Pancreas (tissue), 10 donors: ENCODE measurements at regions not wholly inside any gene's neighbourhood (a gene's known extent, or its start where the extent isn't known, plus 50 kb on each side); places are given as distances from the start of the nearest gene placed in this dataset.

ENCODE experiments used
- ATAC-seq, 4 donors: fragments of 200-7000 bp; cut with Tn5 transposase; one replicate each; pipeline versions ENCODE4 v1.8.0 to v1.9.1; 2020; ENCODE audit warnings: mild to moderate bottlenecking in 4 of 4, moderate library complexity in 4 of 4
- DNase-seq, 6 donors: peaks; one replicate each; pipeline ENCODE4 v3.0.0-alpha.2; 2020
- FAIRE-seq: peaks from 2 replicates; lab custom pipeline; 2012; peaks lifted over from hg19 to GRCh38; lab: Jason Lieb, UNC
- H3K27ac ChIP-seq, 4 donors: fragments of 200-600 bp; sonication (generic); 1 replicate in 3 of 4; 2 replicates in 1 of 4; pipeline versions ENCODE4 v1.5.0 to v1.8.0; 2020
- H3K27me3 ChIP-seq, 4 donors: fragments of 200-600 bp; one replicate each; pipeline ENCODE4 v1.8.0; 2021
- H3K36me3 ChIP-seq, 3 donors: fragments of 200-600 bp; sonication (generic) in 1 of 3; one replicate each; pipeline versions ENCODE4 v1.5.0 to v1.8.0; 2020 to 2021
- H3K4me1 ChIP-seq, 3 donors: fragments of 200-600 bp; one replicate each; pipeline ENCODE4 v1.8.0; 2021
- H3K4me3 ChIP-seq, 4 donors: fragments of 200-600 bp; sonication (generic) in 2 of 4; one replicate each; pipeline versions ENCODE4 v1.5.0 to v1.8.0; 2020 to 2021
- H3K9me3 ChIP-seq, 4 donors: fragments of 200-600 bp; one replicate each; pipeline ENCODE4 v1.8.0; 2021
- WGBS, 2 donors: extraction: QIAGEN DNeasy Blood & Tissue Kit; methylation state at CpG; one replicate each; pipeline ENCODE4 v1.1.7; 2013; 5-methylcytosine and 5-hydroxymethylcytosine counted together
- intact Hi-C, 3 donors: fragments of 100-400 bp; cut with DNase I; formaldehyde crosslinking; loops; one replicate each; pipeline versions ENCODE4 v1.11.1 to v1.14.2; 2022
- TF ChIP-seq, protein P1 (sequence below), 4 donors: fragments of 200-600 bp; sonication (generic) in 3 of 4; IDR thresholded peaks; one replicate each; pipeline versions ENCODE4 v1.5.0 to v1.8.0; 2021; ENCODE audit warnings: antibody characterized with exemption in 4 of 4
- donor health status: healthy with polysubstance abuse.
- donor health status: DM: no; HTN: no; CAD: no; lungs with moderate emphysema.
- donor health status: DM: no; HTN: no; CAD: no.
- donor health status: control.
- donor health status: control.
- donor health status: Bipolar disorder and iron deficiency.
- donor health status: DM: yes; HTN: yes; CAD: no.
- donor health status: DM: no; HTN: no; CAD: no.
- donor health status: DM: no; HTN: no; CAD: no.
- donor health status: DM: yes; HTN: yes; CAD: no.

DNA sequence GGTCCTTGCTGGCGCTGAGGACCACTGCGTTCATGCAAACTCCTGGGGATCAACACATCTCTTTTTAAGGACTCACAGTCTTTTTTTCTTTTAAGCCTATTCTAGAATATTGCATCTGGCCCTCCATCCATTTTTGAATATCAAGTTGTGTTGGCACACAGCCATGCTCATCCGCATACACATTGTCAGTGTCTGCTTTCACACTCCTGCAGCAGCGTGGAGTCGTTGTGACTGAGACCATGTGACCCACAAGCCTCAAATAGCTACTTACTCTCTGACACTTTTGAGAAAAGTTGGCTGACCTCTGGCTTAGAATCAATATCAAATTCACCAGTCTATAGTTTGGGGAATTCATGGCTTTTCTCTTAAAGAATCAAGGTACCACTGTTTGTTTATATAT lies 191.8 kb upstream of the S100G start:
- TF ChIP-seq, protein P1, sequence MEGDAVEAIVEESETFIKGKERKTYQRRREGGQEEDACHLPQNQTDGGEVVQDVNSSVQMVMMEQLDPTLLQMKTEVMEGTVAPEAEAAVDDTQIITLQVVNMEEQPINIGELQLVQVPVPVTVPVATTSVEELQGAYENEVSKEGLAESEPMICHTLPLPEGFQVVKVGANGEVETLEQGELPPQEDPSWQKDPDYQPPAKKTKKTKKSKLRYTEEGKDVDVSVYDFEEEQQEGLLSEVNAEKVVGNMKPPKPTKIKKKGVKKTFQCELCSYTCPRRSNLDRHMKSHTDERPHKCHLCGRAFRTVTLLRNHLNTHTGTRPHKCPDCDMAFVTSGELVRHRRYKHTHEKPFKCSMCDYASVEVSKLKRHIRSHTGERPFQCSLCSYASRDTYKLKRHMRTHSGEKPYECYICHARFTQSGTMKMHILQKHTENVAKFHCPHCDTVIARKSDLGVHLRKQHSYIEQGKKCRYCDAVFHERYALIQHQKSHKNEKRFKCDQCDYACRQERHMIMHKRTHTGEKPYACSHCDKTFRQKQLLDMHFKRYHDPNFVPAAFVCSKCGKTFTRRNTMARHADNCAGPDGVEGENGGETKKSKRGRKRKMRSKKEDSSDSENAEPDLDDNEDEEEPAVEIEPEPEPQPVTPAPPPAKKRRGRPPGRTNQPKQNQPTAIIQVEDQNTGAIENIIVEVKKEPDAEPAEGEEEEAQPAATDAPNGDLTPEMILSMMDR (IDR thresholded peaks at IDR 0.05), result no peak
- no peak overlapping the region for H3K27ac ChIP-seq
- intact Hi-C loops, result no loop called here
- no peak overlapping the region for H3K4me3 ChIP-seq
- no peaks in the 10 kb centered on the region for H3K4me1 ChIP-seq
- DNase-seq, result no peak
- WGBS, 2 donors, result 65 to 71% methylated on average over 5 of the region's 5 CpGs
- H3K27me3 ChIP-seq, result peaks cover 0 to 4% (median 0%) of the 10 kb centered on the region in 4 donors
- ATAC-seq, result no peak
- H3K9me3 ChIP-seq, result no peaks in the 10 kb centered on the region
- H3K36me3 ChIP-seq, result no peaks in the 10 kb centered on the region
- no peak for FAIRE-seq

DNA sequence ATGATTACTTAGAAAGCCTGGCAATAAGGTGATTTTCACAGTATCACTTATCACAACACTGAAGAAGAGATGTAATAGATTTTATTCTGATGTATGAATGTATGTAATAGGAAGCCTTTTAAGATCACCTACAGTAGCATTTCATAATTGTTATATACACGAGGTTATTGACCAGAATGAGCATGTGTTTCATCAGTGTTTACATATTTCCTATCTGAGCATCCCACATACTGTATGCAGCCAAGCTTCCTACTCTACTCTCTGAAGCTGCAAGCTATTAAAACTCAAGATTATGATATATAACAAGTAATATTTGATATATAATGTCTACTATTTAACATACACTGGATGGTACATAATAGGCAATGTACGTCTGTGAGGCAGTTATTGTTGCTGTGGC lies 190.9 kb upstream of the S100G start:
- no peak for ATAC-seq
- intact Hi-C loops, result no loop called here
- WGBS, 2 donors, result 24 to 34% methylated on average over 2 of the region's 2 CpGs
- DNase-seq, result no peak
- Histone ChIP-seq H3K4me1 (no peaks in the 10 kb centered on the region), H3K9me3 (no peaks in the 10 kb centered on the region), H3K27me3 (peaks cover 0 to 4% (median 0%) of the 10 kb centered on the region in 4 donors), H3K27ac (no peak overlapping the region), H3K36me3 (no peaks in the 10 kb centered on the region), H3K4me3 (no peak overlapping the region)
- FAIRE-seq, result no peak
- TF ChIP-seq, protein P1 (IDR thresholded peaks at IDR 0.05), result no peak

DNA sequence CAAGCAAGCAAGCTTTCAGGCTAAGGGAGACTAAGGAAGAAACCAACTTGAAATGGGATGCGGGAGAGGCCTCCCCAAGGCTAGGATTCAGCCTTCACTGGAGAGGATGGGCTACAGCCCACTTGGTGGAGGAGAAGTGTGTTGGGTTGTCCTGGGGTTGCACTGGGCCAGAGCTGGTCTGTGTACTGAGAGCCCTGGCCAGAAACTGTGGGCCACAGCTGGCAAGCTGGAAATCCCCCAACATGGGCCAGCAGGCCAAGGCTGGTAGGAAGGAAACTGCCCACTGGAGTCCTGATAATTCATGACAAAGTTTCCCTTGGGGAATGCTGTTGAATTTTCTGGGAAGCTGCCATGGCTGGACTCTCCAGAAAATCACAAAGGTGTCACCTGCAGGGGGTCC lies 188.0 kb upstream of the S100G start:
- Histone ChIP-seq H3K36me3 (no peaks in the 10 kb centered on the region), H3K4me1 (no peaks in the 10 kb centered on the region), H3K27me3 (peaks cover 0 to 4% (median 1%) of the 10 kb centered on the region in 4 donors), H3K27ac (no peak overlapping the region), H3K9me3 (no peaks in the 10 kb centered on the region), H3K4me3 (no peak overlapping the region)
- ATAC-seq, result no peak
- 92 to 100% methylated on average over 1 of the region's 1 CpG for WGBS, 2 donors
- TF ChIP-seq, protein P1 (IDR thresholded peaks at IDR 0.05), result no peak
- no peak for DNase-seq
- intact Hi-C loops, result no loop called here
- no peak for FAIRE-seq

DNA sequence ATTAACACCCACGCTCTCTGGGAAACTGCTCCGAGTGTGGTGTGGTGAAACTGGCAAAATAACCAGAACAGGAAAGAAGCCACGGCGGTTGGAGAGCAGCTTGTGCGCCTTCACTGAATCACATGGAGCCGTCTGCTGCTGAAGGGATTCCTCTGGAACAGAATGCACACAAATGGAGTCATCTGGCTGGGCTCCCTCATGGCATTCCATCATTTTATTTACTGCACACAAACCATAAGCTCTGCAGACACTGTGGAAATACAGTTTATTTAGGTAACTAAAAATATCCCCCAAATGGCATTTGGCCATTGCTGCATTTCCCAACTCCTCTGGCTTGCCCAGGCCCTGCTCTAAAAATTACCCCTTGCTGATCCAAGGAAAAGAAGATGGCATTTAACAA lies 187.0 kb upstream of the S100G start:
- no peaks in the 10 kb centered on the region for H3K9me3 ChIP-seq
- H3K27ac ChIP-seq, result no peak overlapping the region
- peaks cover 0 to 4% (median 2%) of the 10 kb centered on the region in 4 donors for H3K27me3 ChIP-seq
- WGBS, 2 donors, result 83% methylated on average over 6 of the region's 6 CpGs
- FAIRE-seq (no peak), ATAC-seq (no peak), DNase-seq (no peak)
- no peaks in the 10 kb centered on the region for H3K36me3 ChIP-seq
- no peaks in the 10 kb centered on the region for H3K4me1 ChIP-seq
- TF ChIP-seq, protein P1 (IDR thresholded peaks at IDR 0.05), result no peak
- H3K4me3 ChIP-seq, result no peak overlapping the region
- intact Hi-C loops, result no loop called here

DNA sequence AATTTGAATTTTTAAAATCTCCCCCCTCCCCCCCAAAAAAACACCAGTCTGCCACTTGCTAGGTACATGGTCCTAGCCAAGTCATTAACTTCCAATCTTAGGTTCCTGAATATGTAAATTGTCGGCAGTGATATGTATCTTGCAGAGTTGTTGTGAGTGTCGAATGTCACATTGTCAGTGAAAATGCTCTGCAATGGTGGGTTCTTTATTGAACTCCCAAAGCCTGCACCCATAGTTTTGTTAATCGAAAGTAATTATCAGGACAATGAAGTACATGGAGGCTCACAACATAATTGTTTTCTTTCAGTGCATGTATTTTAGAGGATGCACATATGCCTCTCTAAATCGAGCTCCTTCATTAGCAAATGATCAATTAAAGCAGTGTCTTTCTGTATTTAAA lies 185.6 kb upstream of the S100G start:
- no peak overlapping the region for H3K4me3 ChIP-seq
- WGBS, 2 donors, result 49 to 51% methylated on average over 4 of the region's 4 CpGs
- ATAC-seq (no peak), FAIRE-seq (no peak), DNase-seq (no peak)
- no peaks in the 10 kb centered on the region for H3K4me1 ChIP-seq
- H3K27me3 ChIP-seq, result peaks cover 0 to 4% (median 2%) of the 10 kb centered on the region in 4 donors
- no peak overlapping the region for H3K27ac ChIP-seq
- no peaks in the 10 kb centered on the region for H3K36me3 ChIP-seq
- TF ChIP-seq, protein P1 (IDR thresholded peaks at IDR 0.05), result no peak
- H3K9me3 ChIP-seq, result no peaks in the 10 kb centered on the region
- intact Hi-C loops, result no loop called here
